IMR-90 (cell line): ENCODE measurements at regions not wholly inside any gene's neighbourhood (a gene's known extent, or its start where the extent isn't known, plus 50 kb on each side); places are given as distances from the start of the nearest gene placed in this dataset.

ENCODE experiments used
- ATAC-seq: fragments of 200-7000 bp; cut with Tn5 transposase; 2 replicates; pipeline ENCODE4 v1.9.1; 2020; ENCODE audit warnings: low read depth, mild to moderate bottlenecking, moderate library complexity
- BruUV-seq: library from RNA; stranded (reverse); fragments of 400-500 nt; replicated peaks from 2 replicates; lab custom pipeline; 2021; lab: Mats Ljungman, UMichigan
- CTCF ChIA-PET: fragments of 300-600 bp; formaldehyde crosslinking; extraction: SDS; loops from one replicate; lab custom pipeline; 2021; ENCODE audit warnings: antibody characterized with exemption; lab: Yijun Ruan, JAX
- POLR2A ChIA-PET: fragments of 300-600 bp; sonication (Branson Sonifier 250); formaldehyde crosslinking; loops from one replicate; lab custom pipeline; 2022; ENCODE audit warnings: antibody characterized with exemption; ENCODE audit not compliant: unreplicated experiment; lab: Charles Lee
- DNase-seq: peaks from one replicate; pipeline ENCODE4 v3.0.0; 2013
- H2AFZ ChIP-seq: replicated peaks from 2 replicates; pipeline ENCODE3; 2013; ENCODE audit warnings: low read length, mild to moderate bottlenecking; ENCODE audit not compliant: poor library complexity
- H2AK5ac ChIP-seq: 2 replicates; pipeline ENCODE4 v1.6.1; 2013; ENCODE audit warnings: low read depth, low read length, inconsistent platforms
- H2AK9ac ChIP-seq: replicated peaks from 2 replicates; pipeline ENCODE3; 2013; ENCODE audit warnings: mild to moderate bottlenecking, low read depth, low read length, moderate library complexity; ENCODE audit not compliant: poor library complexity
- H2BK120ac ChIP-seq: 2 replicates; pipeline ENCODE4 v1.6.1; 2013; ENCODE audit warnings: low read depth, low read length, inconsistent platforms
- H2BK15ac ChIP-seq: 3 replicates; pipeline ENCODE4 v1.6.1; 2013; ENCODE audit warnings: low read depth, low read length, inconsistent platforms
- H2BK20ac ChIP-seq: 2 replicates; pipeline ENCODE4 v1.6.1; 2013; ENCODE audit warnings: low read depth, mild to moderate bottlenecking, inconsistent platforms, low read length, moderate library complexity
- H2BK5ac ChIP-seq: 2 replicates; pipeline ENCODE4 v1.6.1; 2013; ENCODE audit warnings: mild to moderate bottlenecking, low read depth, low read length, inconsistent platforms; ENCODE audit not compliant: poor library complexity, severe bottlenecking
- H3K14ac ChIP-seq: replicated peaks from 2 replicates; pipeline ENCODE4 v1.6.1; 2013; ENCODE audit warnings: low read depth, low read length, inconsistent platforms
- H3K18ac ChIP-seq: 2 replicates; pipeline ENCODE4 v1.6.1; 2013; ENCODE audit warnings: low read depth, low read length, control low read depth
- H3K23ac ChIP-seq: 2 replicates; pipeline ENCODE4 v1.6.1; 2013; ENCODE audit warnings: low read depth, low read length, inconsistent platforms
- H3K27ac ChIP-seq: 2 replicates; pipeline ENCODE4 v1.5.1; 2013; ENCODE audit warnings: mild to moderate bottlenecking, control low read depth, low read length; ENCODE audit not compliant: insufficient read depth
- H3K27me3 ChIP-seq: 2 replicates; pipeline ENCODE4 v1.6.1; 2013; ENCODE audit warnings: low read length; ENCODE audit not compliant: control insufficient read depth, insufficient read depth
- H3K36me3 ChIP-seq: 2 replicates; pipeline ENCODE4 v1.6.1; 2013; ENCODE audit warnings: low read length, mixed read lengths; ENCODE audit not compliant: control insufficient read depth, insufficient read depth
- H3K4ac ChIP-seq: 2 replicates; pipeline ENCODE4 v1.6.1; 2013; ENCODE audit warnings: low read depth, low read length, inconsistent platforms
- H3K4me1 ChIP-seq: 2 replicates; pipeline ENCODE4 v1.6.1; 2013; ENCODE audit warnings: low read length, mixed read lengths; ENCODE audit not compliant: control insufficient read depth, insufficient read depth
- H3K4me2 ChIP-seq: 2 replicates; pipeline ENCODE4 v1.6.1; 2013; ENCODE audit warnings: low read depth, mild to moderate bottlenecking, control low read depth, low read length, moderate library complexity
- H3K4me3 ChIP-seq: 2 replicates; pipeline ENCODE4 v1.5.1; 2013; ENCODE audit warnings: low read depth, mild to moderate bottlenecking, control low read depth, low read length, moderate library complexity; ENCODE audit not compliant: insufficient read depth
- H3K56ac ChIP-seq: 2 replicates; pipeline ENCODE4 v1.6.1; 2013; ENCODE audit warnings: low read length, inconsistent platforms; ENCODE audit not compliant: insufficient read depth; ENCODE audit errors: extremely low read depth
- H3K79me1 ChIP-seq, 2 experiments: 2 replicates each; pipeline ENCODE4 v1.6.1; 2013; ENCODE audit warnings: low read length in 2 of 2, inconsistent platforms in 1 of 2, low read depth in 1 of 2
- H3K9ac ChIP-seq: 2 replicates; pipeline ENCODE4 v1.6.1; 2013; ENCODE audit warnings: low read depth, low read length, control low read depth
- H3K9me1 ChIP-seq: 2 replicates; pipeline ENCODE4 v1.6.1; 2013; ENCODE audit warnings: low read length, inconsistent platforms; ENCODE audit not compliant: insufficient read depth
- H3K9me3 ChIP-seq: 2 replicates; pipeline ENCODE4 v1.6.1; 2013; ENCODE audit warnings: low read length; ENCODE audit not compliant: control insufficient read depth, insufficient read depth
- H4K20me1 ChIP-seq: 2 replicates; pipeline ENCODE4 v1.6.1; 2013; ENCODE audit warnings: low read length, inconsistent platforms; ENCODE audit not compliant: insufficient read depth
- H4K5ac ChIP-seq: 2 replicates; pipeline ENCODE4 v1.6.1; 2013; ENCODE audit warnings: mild to moderate bottlenecking, low read depth, low read length, control low read depth
- H4K8ac ChIP-seq, 2 experiments: 2 replicates each; pipeline ENCODE4 v1.6.1; 2013; ENCODE audit warnings: low read depth in 2 of 2, low read length in 2 of 2, control low read depth in 1 of 2, inconsistent platforms in 1 of 2
- H4K91ac ChIP-seq: 2 replicates; pipeline ENCODE4 v1.6.1; 2013; ENCODE audit warnings: low read depth, low read length, inconsistent platforms; ENCODE audit not compliant: insufficient read depth
- BHLHE40 ChIP-seq: fragments of 150-350 bp; IDR thresholded peaks from 2 replicates; pipeline ENCODE4 v1.6.1; 2016; ENCODE audit warnings: mild to moderate bottlenecking, low read depth, low read length
- CEBPB ChIP-seq: IDR thresholded peaks from 2 replicates; pipeline ENCODE4 v1.6.1; 2012; ENCODE audit warnings: low read depth, low read length, improper control_type of control experiment
- CHD1 ChIP-seq: IDR thresholded peaks from 2 replicates; pipeline ENCODE4 v1.6.1; 2012; ENCODE audit warnings: low read depth, low read length, improper control_type of control experiment
- FOS ChIP-seq: fragments of 150-350 bp; IDR thresholded peaks from 2 replicates; pipeline ENCODE4 v1.6.1; 2016; ENCODE audit warnings: low read depth, low read length
- MAZ ChIP-seq: IDR thresholded peaks from 2 replicates; pipeline ENCODE4 v1.6.1; 2012; ENCODE audit warnings: low read depth, mild to moderate bottlenecking, low read length, improper control_type of control experiment, moderate library complexity, borderline replicate concordance
- MXI1 ChIP-seq: IDR thresholded peaks from 2 replicates; pipeline ENCODE4 v1.6.1; 2012; ENCODE audit warnings: low read depth, mild to moderate bottlenecking, low read length, moderate library complexity, borderline replicate concordance
- NFE2L2 ChIP-seq: fragments of 150-350 bp; IDR thresholded peaks from 2 replicates; pipeline ENCODE4 v1.6.1; 2016; ENCODE audit warnings: low read depth, mild to moderate bottlenecking, low read length
- RAD21 ChIP-seq: IDR thresholded peaks from 2 replicates; pipeline ENCODE4 v1.6.1; 2012; ENCODE audit warnings: low read length, improper control_type of control experiment
- RCOR1 ChIP-seq: IDR thresholded peaks from 2 replicates; pipeline ENCODE4 v1.6.1; 2012; ENCODE audit warnings: mild to moderate bottlenecking, low read length, improper control_type of control experiment; ENCODE audit not compliant: insufficient replicate concordance
- RFX5 ChIP-seq: IDR thresholded peaks from 2 replicates; pipeline ENCODE4 v1.8.0; 2012; ENCODE audit warnings: low read depth, mild to moderate bottlenecking, low read length, moderate library complexity
- SMC3 ChIP-seq: fragments of 150-350 bp; IDR thresholded peaks from 2 replicates; pipeline ENCODE4 v1.6.1; 2016; ENCODE audit warnings: low read depth, mild to moderate bottlenecking, antibody characterized with exemption, low read length, moderate library complexity
- WGBS, 2 experiments: methylation state at CpG; one replicate each; pipeline versions ENCODE4 v1.1.5 to v1.1.7; 2013; ENCODE audit warnings: missing lambda C conversion rate in 2 of 2; ENCODE audit not compliant: insufficient read length in 1 of 2; ENCODE audit errors: extremely low coverage in 2 of 2; 5-methylcytosine and 5-hydroxymethylcytosine counted together
- dilution Hi-C: fragments of 300-500 bp; cut with HindIII; formaldehyde crosslinking; loops from one replicate; pipeline ENCODE4 v1.14.3; 2018; ENCODE audit warnings: low sequenced_read_pairs; ENCODE audit not compliant: unreplicated experiment
- in situ Hi-C: fragments of 300-500 bp; cut with MboI; formaldehyde crosslinking; loops from 3 replicates; pipeline ENCODE4 v1.14.3; 2019; ENCODE audit warnings: low sequenced_read_pairs, inconsistent platforms, mixed read lengths
- intact Hi-C: fragments of 100-400 bp; cut with micrococcal nuclease; formaldehyde crosslinking; loops from 2 replicates; pipeline ENCODE4 v1.10.0; 2022

DNA sequence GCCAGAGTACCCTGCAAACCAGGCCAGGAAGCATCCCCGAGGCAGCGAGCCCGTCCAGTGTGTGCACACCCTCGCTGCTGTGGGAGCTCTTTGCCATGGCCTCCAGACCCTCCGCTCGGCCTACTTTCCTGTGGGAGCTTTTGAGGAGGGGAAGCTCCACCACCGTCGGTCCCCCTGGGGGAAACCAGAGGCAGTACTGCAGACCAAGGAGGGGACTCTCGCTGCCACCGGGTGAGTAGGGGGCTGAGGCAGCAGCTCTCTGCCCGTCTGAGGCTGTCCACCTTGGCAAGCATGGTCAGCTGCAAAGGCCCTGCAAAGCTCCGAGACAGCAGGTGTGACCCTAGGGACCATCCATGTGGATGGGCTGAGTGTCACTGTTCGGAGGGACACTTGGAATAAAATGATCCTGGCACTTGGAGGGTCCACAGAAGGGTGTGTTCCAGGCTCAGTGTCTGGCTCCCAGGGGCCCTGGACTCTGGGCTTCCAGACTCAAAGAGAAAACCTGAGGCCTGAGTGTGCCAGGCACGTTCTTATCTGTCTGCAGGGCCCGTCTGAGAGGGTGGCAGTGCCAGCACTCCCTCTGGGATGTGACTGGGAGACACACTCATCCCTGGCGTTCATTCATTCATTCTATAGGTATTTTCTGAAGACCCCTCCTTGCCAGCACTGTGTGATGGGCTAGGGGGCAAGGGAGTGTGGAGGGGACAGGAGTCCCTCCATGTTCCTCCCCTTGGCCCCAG lies 282.8 kb upstream of the HS6ST1 start:
- 83% methylated on average over 4 of the region's 16 CpGs; no CpG with 5 or more reads in 1 of the 2 experiments for WGBS, 2 experiments
- in situ Hi-C loops (no loop called here), dilution Hi-C loops (no loop called here), intact Hi-C loops (no loop called here)
- BruUV-seq, result no TSS peak
- no peak overlapping the region for H3K4me3 ChIP-seq
- H3K4ac ChIP-seq, result no peak overlapping the region
- H3K56ac ChIP-seq, result no peak overlapping the region
- H4K91ac ChIP-seq, result no peak overlapping the region
- no peak overlapping the region for H3K14ac ChIP-seq
- no peaks in the 10 kb centered on the region for H3K9me3 ChIP-seq
- ATAC-seq (no peak), DNase-seq (no peak)
- H2AK9ac ChIP-seq, result no peak overlapping the region
- H2BK5ac ChIP-seq, result no peak overlapping the region
- no peak overlapping the region for H2BK120ac ChIP-seq
- no peak overlapping the region for H3K27ac ChIP-seq
- peaks cover 2% of the 10 kb centered on the region; the same call in 1 of the 2 replicates for H3K27me3 ChIP-seq
- H2BK20ac ChIP-seq, result no peak overlapping the region
- H2AFZ ChIP-seq, result peak overlapping the region; percentile 29
- TF ChIP-seq SMC3, result no peak
- no peak for TF ChIP-seq RCOR1
- TF ChIP-seq FOS, result no peak
- TF ChIP-seq MXI1, result no peak
- no peak for TF ChIP-seq BHLHE40
- TF ChIP-seq RFX5, result no peak
- TF ChIP-seq NFE2L2, result no peak
- no peak for TF ChIP-seq CHD1
- no peak for TF ChIP-seq MAZ
- TF ChIP-seq CEBPB, result no peak
- TF ChIP-seq RAD21, result no peak
- no peak overlapping the region for H4K8ac ChIP-seq
- no peaks in the 10 kb centered on the region for H3K36me3 ChIP-seq
- H3K9ac ChIP-seq, result no peak overlapping the region
- no peaks in the 10 kb centered on the region for H3K79me1 ChIP-seq
- no peak overlapping the region for H3K18ac ChIP-seq
- H2BK15ac ChIP-seq, result no peak overlapping the region
- no peaks in the 10 kb centered on the region for H3K9me1 ChIP-seq
- POLR2A ChIA-PET, result no interaction called here
- no peak overlapping the region for H3K23ac ChIP-seq
- CTCF ChIA-PET, result no interaction called here
- no peak overlapping the region for H3K4me2 ChIP-seq
- H3K4me1 ChIP-seq, result no peaks in the 10 kb centered on the region
- no peaks in the 10 kb centered on the region for H4K20me1 ChIP-seq
- H4K5ac ChIP-seq, result no peak overlapping the region
- no peak overlapping the region for H2AK5ac ChIP-seq
